ENCODE measurements at regions not wholly inside any gene's neighbourhood (a gene's known extent, or its start where the extent isn't known, plus 50 kb on each side); places are given as distances from the start of the nearest gene placed in this dataset.

GRCh38 chr2:176755537-176756135 lies 457.0 kb upstream of the HNRNPA3 start:
- TF ChIP-seq, protein P1, sequence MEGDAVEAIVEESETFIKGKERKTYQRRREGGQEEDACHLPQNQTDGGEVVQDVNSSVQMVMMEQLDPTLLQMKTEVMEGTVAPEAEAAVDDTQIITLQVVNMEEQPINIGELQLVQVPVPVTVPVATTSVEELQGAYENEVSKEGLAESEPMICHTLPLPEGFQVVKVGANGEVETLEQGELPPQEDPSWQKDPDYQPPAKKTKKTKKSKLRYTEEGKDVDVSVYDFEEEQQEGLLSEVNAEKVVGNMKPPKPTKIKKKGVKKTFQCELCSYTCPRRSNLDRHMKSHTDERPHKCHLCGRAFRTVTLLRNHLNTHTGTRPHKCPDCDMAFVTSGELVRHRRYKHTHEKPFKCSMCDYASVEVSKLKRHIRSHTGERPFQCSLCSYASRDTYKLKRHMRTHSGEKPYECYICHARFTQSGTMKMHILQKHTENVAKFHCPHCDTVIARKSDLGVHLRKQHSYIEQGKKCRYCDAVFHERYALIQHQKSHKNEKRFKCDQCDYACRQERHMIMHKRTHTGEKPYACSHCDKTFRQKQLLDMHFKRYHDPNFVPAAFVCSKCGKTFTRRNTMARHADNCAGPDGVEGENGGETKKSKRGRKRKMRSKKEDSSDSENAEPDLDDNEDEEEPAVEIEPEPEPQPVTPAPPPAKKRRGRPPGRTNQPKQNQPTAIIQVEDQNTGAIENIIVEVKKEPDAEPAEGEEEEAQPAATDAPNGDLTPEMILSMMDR (IDR thresholded peaks at IDR 0.05; ENCODE audit: unreplicated experiment) = no peak
- H3K27ac Mint-ChIP-seq (ENCODE audit: unreplicated experiment) = no peak overlapping the region
- no peaks in the 10 kb centered on the region for H3K36me3 Mint-ChIP-seq (ENCODE audit: insufficient read depth, unreplicated experiment)
- H3K4me3 Mint-ChIP-seq (ENCODE audit: low read depth, unreplicated experiment) = no peak overlapping the region
- H3K27me3 Mint-ChIP-seq (ENCODE audit: unreplicated experiment) = peaks cover 23% of the 10 kb centered on the region
- H3K9me3 Mint-ChIP-seq (ENCODE audit: low read depth, unreplicated experiment) = no peaks in the 10 kb centered on the region
- CTCF ChIA-PET = interaction anchor here (0.5 kb wide), 1 partner anchor 400 kb away, joined by 5 read pairs; no protein-coding TSS in a partner anchor
- intact Hi-C loops (cut with micrococcal nuclease; ENCODE audit: unreplicated experiment) = loop anchor here (2.0 kb wide), 1 partner anchor 15 kb away; no protein-coding TSS in a partner anchor
- peaks cover 7% of the 10 kb centered on the region for H3K4me1 Mint-ChIP-seq (ENCODE audit: low read depth, unreplicated experiment)
- no TSS peak for BruUV-seq (replicated peaks)
- no peak for DNase-seq

GRCh38 chr2:176758426-176758825 lies 454.2 kb upstream of the HNRNPA3 start:
- intact Hi-C loops (cut with micrococcal nuclease; ENCODE audit: unreplicated experiment) = no loop called here
- TF ChIP-seq, protein P1 (IDR thresholded peaks at IDR 0.05; ENCODE audit: unreplicated experiment) = no peak
- Mint-ChIP-seq H3K4me3 (ENCODE audit: low read depth, unreplicated experiment) (no peak overlapping the region), H3K9me3 (ENCODE audit: low read depth, unreplicated experiment) (no peaks in the 10 kb centered on the region), H3K36me3 (ENCODE audit: insufficient read depth, unreplicated experiment) (no peaks in the 10 kb centered on the region), H3K27me3 (ENCODE audit: unreplicated experiment) (peaks cover 51% of the 10 kb centered on the region), H3K4me1 (ENCODE audit: low read depth, unreplicated experiment) (peaks cover 7% of the 10 kb centered on the region), H3K27ac (ENCODE audit: unreplicated experiment) (no peak overlapping the region)
- no peak for DNase-seq
- no TSS peak for BruUV-seq (replicated peaks)
- CTCF ChIA-PET = interaction anchor here (0.7 kb wide), 2 partner anchors 56 to 63 kb away, joined by 3 read pairs; no protein-coding TSS in a partner anchor

GRCh38 chr2:176760439-176760838 lies 452.2 kb upstream of the HNRNPA3 start:
- no peak overlapping the region for H3K4me3 Mint-ChIP-seq (ENCODE audit: low read depth, unreplicated experiment)
- H3K36me3 Mint-ChIP-seq (ENCODE audit: insufficient read depth, unreplicated experiment) = no peaks in the 10 kb centered on the region
- intact Hi-C loops (cut with micrococcal nuclease; ENCODE audit: unreplicated experiment) = no loop called here
- H3K4me1 Mint-ChIP-seq (ENCODE audit: low read depth, unreplicated experiment) = peaks cover 7% of the 10 kb centered on the region
- TF ChIP-seq, protein P1 (IDR thresholded peaks at IDR 0.05; ENCODE audit: unreplicated experiment) = no peak
- H3K27me3 Mint-ChIP-seq (ENCODE audit: unreplicated experiment) = peaks cover 60% of the 10 kb centered on the region
- no peak for DNase-seq
- H3K9me3 Mint-ChIP-seq (ENCODE audit: low read depth, unreplicated experiment) = no peaks in the 10 kb centered on the region
- BruUV-seq (replicated peaks) = no TSS peak
- H3K27ac Mint-ChIP-seq (ENCODE audit: unreplicated experiment) = no peak overlapping the region
- CTCF ChIA-PET = no interaction called here

DNA sequence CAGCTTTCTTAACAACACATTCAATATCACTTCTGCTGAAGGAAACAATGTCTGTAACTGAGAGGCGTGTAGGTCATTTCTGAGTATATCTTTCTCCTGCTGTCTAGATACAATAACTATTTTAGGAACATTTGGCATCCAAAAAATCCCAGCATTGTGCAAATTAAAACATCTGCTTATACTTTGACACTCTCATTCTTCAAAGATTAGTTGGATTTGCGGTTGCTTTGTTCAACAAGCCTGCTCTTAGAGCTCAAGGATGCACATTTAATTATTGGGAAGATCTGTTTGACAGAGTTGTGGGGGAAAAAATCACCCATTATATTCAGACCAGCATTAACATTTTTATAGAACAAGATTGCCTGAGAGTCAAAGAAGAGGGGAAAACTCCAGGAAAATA lies 449.5 kb upstream of the HNRNPA3 start:
- BruUV-seq (replicated peaks) = no TSS peak
- DNase-seq = no peak
- TF ChIP-seq, protein P1 (IDR thresholded peaks at IDR 0.05; ENCODE audit: unreplicated experiment) = no peak
- Mint-ChIP-seq H3K4me1 (ENCODE audit: low read depth, unreplicated experiment) (no peaks in the 10 kb centered on the region), H3K27me3 (ENCODE audit: unreplicated experiment) (peaks cover 42% of the 10 kb centered on the region), H3K36me3 (ENCODE audit: insufficient read depth, unreplicated experiment) (no peaks in the 10 kb centered on the region), H3K4me3 (ENCODE audit: low read depth, unreplicated experiment) (no peak overlapping the region), H3K27ac (ENCODE audit: unreplicated experiment) (no peak overlapping the region), H3K9me3 (ENCODE audit: low read depth, unreplicated experiment) (no peaks in the 10 kb centered on the region)
- CTCF ChIA-PET = no interaction called here
- intact Hi-C loops (cut with micrococcal nuclease; ENCODE audit: unreplicated experiment) = no loop called here

All from Calu3 (cell line).